ENCODE measurements at regions not wholly inside any gene's neighbourhood (a gene's known extent, or its start where the extent isn't known, plus 50 kb on each side); places are given as distances from the start of the nearest gene placed in this dataset.

DNA sequence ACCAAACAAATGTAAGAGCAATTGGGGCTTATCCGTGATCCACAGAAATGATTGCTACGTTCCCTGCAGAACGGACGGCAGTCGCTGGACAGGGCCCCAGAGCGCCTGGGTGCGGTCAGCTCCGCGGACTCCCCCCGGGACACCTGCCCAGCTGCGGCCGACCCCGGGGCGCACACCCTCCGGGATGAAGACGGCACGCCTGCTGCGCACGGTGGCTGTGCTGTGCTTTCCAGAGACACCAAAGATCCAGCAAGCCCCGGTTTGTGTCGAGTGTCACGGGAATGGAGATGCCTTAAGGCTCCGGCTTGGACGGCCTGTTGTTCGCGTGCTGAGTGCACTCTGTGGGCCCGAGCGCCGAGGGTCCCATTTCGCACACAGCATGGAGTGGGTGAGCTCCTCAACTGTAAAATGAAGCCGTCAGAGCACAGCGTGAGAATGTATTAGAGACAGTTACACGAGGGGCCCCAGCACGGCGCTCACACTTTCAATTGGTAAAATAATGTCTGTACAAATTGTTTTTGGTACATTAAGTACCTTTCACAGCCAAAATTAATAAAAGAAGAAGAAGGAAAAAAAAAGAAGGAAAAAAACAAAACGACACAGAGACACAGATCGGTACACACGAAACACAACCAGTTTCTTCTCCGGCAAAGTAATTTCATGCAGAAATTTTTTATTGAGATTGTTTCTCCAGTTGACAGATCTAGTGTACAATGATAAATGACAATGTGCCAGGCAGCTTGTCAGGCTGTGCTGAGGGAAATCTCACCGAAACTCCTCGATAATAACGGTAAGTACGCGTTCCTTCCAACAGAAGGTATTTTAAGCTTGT is 615.8 kb upstream of the SALL3 start:
- H3K9me3 ChIP-seq (ENCODE audit: control insufficient read depth, low read depth, low read length): peaks cover 9% of the 10 kb centered on the region
- no peak overlapping the region for H3K27ac ChIP-seq (ENCODE audit: control insufficient read depth, insufficient read depth, low read length)
- H3K9ac ChIP-seq (ENCODE audit: control insufficient read depth, extremely low read depth, insufficient read depth, low read length): no peak overlapping the region
- no peak for FAIRE-seq
- no peaks in the 10 kb centered on the region for H4K20me1 ChIP-seq (ENCODE audit: control insufficient read depth, extremely low read depth, insufficient read depth, low read length)
- DNase-seq (ENCODE audit: low read depth, low spot score): no peak
- H3K4me3 ChIP-seq (ENCODE audit: control insufficient read depth in 2 of 3, extremely low read depth in 1 of 3, insufficient read depth in 2 of 3, low read depth in 1 of 3, low read length in 3 of 3): no peak overlapping the region
- H2AFZ ChIP-seq (ENCODE audit: control insufficient read depth, low read length): no peak overlapping the region
- no peak overlapping the region for H3K4me2 ChIP-seq (ENCODE audit: control insufficient read depth, extremely low read depth, insufficient read depth, low read depth, low read length)
- no peaks in the 10 kb centered on the region for H3K79me2 ChIP-seq (ENCODE audit: control insufficient read depth, insufficient read depth, low read length)
- H3K4me1 ChIP-seq (ENCODE audit: control insufficient read depth, extremely low read depth, insufficient read depth, low read length): no peaks in the 10 kb centered on the region
- no peaks in the 10 kb centered on the region for H3K36me3 ChIP-seq (ENCODE audit: control insufficient read depth in 2 of 2, extremely low read depth in 1 of 2, insufficient read depth in 2 of 2, low read length in 2 of 2)
- H3K27me3 ChIP-seq (ENCODE audit: control insufficient read depth, extremely low read depth, insufficient read depth, low read length): no peaks in the 10 kb centered on the region
- dilution Hi-C loops (cut with MboI; ENCODE audit: extremely low pct_ligation_motif_present, low sequenced_read_pairs): no loop called here
- H3K9me1 ChIP-seq (ENCODE audit: control insufficient read depth, extremely low read depth, insufficient read depth, low read length): no peaks in the 10 kb centered on the region
- TF ChIP-seq EZH2 (IDR thresholded peaks at IDR 0.05; ENCODE audit: low read length) (no peak), CTCF (optimal IDR thresholded peaks at IDR 0.05 in 1 of 3, IDR thresholded peaks at IDR 0.05 in 1 of 3, conservative IDR thresholded peaks at IDR 0.05 in 1 of 3; ENCODE audit: extremely low read depth in 1 of 3, insufficient read depth in 2 of 3, low read length in 3 of 3) (no peak)

DNA sequence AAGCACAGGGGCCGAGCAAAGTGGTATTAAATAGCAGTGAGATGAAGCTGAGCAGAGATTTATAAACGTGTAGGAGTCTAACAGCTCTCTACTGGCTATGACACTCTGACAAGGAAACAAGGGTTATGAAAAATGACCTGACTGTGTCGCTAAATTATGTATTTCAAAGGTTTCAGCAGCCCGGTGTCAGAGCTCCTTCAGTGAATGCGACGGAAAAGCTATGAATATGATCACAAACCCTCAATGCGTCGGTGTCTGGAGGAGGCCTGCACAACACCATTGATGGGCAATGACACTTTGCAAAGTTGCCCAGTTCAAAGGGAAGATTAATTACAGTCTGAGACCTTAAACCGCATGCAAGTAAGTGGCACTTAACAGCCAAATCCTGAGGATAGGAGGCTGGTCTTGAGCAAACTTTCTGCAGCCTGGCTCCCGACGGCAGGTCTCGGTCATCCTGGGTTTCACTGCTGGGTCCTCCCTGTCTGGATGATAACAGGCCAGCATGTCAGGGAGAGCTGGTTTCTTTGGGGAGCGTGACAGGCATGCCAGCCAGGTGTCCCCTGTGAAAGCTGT is 615.1 kb upstream of the SALL3 start:
- Histone ChIP-seq H3K27ac (ENCODE audit: control insufficient read depth, insufficient read depth, low read length) (no peak overlapping the region), H3K9ac (ENCODE audit: control insufficient read depth, extremely low read depth, insufficient read depth, low read length) (no peak overlapping the region), H3K9me1 (ENCODE audit: control insufficient read depth, extremely low read depth, insufficient read depth, low read length) (no peaks in the 10 kb centered on the region), H3K27me3 (ENCODE audit: control insufficient read depth, extremely low read depth, insufficient read depth, low read length) (no peaks in the 10 kb centered on the region), H4K20me1 (ENCODE audit: control insufficient read depth, extremely low read depth, insufficient read depth, low read length) (no peaks in the 10 kb centered on the region), H3K4me1 (ENCODE audit: control insufficient read depth, extremely low read depth, insufficient read depth, low read length) (no peaks in the 10 kb centered on the region), H3K4me2 (ENCODE audit: control insufficient read depth, extremely low read depth, insufficient read depth, low read depth, low read length) (no peak overlapping the region), H2AFZ (ENCODE audit: control insufficient read depth, low read length) (no peak overlapping the region), H3K79me2 (ENCODE audit: control insufficient read depth, insufficient read depth, low read length) (no peaks in the 10 kb centered on the region), H3K9me3 (ENCODE audit: control insufficient read depth, low read depth, low read length) (peaks cover 9% of the 10 kb centered on the region), H3K4me3 (ENCODE audit: control insufficient read depth in 2 of 3, extremely low read depth in 1 of 3, insufficient read depth in 2 of 3, low read depth in 1 of 3, low read length in 3 of 3) (no peak overlapping the region), H3K36me3 (ENCODE audit: control insufficient read depth in 2 of 2, extremely low read depth in 1 of 2, insufficient read depth in 2 of 2, low read length in 2 of 2) (no peaks in the 10 kb centered on the region)
- DNase-seq (ENCODE audit: low read depth, low spot score) (no peak), FAIRE-seq (no peak)
- TF ChIP-seq EZH2 (IDR thresholded peaks at IDR 0.05; ENCODE audit: low read length) (no peak), CTCF (optimal IDR thresholded peaks at IDR 0.05 in 1 of 3, IDR thresholded peaks at IDR 0.05 in 1 of 3, conservative IDR thresholded peaks at IDR 0.05 in 1 of 3; ENCODE audit: extremely low read depth in 1 of 3, insufficient read depth in 2 of 3, low read length in 3 of 3) (no peak)
- dilution Hi-C loops (cut with MboI; ENCODE audit: extremely low pct_ligation_motif_present, low sequenced_read_pairs): no loop called here

Measured in keratinocyte (primary cell).